Esophagus squamous epithelium (tissue), 5 donors: ENCODE measurements at regions not wholly inside any gene's neighbourhood (a gene's known extent, or its start where the extent isn't known, plus 50 kb on each side); places are given as distances from the start of the nearest gene placed in this dataset.
"Not testable (repeated sequence)": the region's sequence is repeated elsewhere in the genome, so short reads cannot be mapped to it uniquely, and the experiment has no call there.

Experiments used
- DNase-seq: peaks from one replicate; lab custom pipeline; 2025; lab: John Stamatoyannopoulos, UW
- H3K27ac ChIP-seq, 4 donors: fragments of 200-600 bp; sonication (generic); one replicate each; pipeline ENCODE4 v1.5.1; 2016 to 2019; ENCODE audit warnings: mild to moderate bottlenecking in 1 of 4
- H3K27me3 ChIP-seq, 4 donors: fragments of 200-600 bp; sonication (generic); 1 replicate in 3 of 4; 2 replicates in 1 of 4; pipeline versions ENCODE4 v1.5.1 to v1.6.0; 2017 to 2021; ENCODE audit warnings: antibody characterized with exemption in 1 of 4
- H3K36me3 ChIP-seq, 3 donors: fragments of 200-600 bp; sonication (generic); one replicate each; pipeline ENCODE4 v1.5.1; 2016 to 2019
- H3K4me1 ChIP-seq, 3 donors: fragments of 200-600 bp; sonication (generic); one replicate each; pipeline ENCODE4 v1.5.1; 2017 to 2019
- H3K4me3 ChIP-seq, 4 donors: fragments of 200-600 bp; sonication (generic); 1 replicate in 3 of 4; 2 replicates in 1 of 4; pipeline ENCODE4 v1.5.1; 2016 to 2019; ENCODE audit warnings: mild to moderate bottlenecking in 2 of 4, moderate library complexity in 1 of 4
- H3K9me3 ChIP-seq, 3 donors: fragments of 200-600 bp; sonication (generic); one replicate each; pipeline ENCODE4 v1.5.1; 2016 to 2019
- CTCF ChIP-seq, 6 experiments: fragments of 450-650 bp in 4 of 6; fragments of 200-600 bp in 2 of 6; sonication (generic) in 2 of 6; IDR thresholded peaks; one replicate each; pipeline ENCODE4 v1.5.1; 2016 to 2019; ENCODE audit warnings: antibody characterized with exemption in 6 of 6, mild to moderate bottlenecking in 4 of 6, moderate library complexity in 4 of 6
- POLR2A ChIP-seq, 4 donors: fragments of 450-650 bp; IDR thresholded peaks; one replicate each; pipeline ENCODE4 v1.6.1; 2017; ENCODE audit warnings: antibody characterized with exemption in 4 of 4, mild to moderate bottlenecking in 4 of 4, moderate library complexity in 3 of 4
- WGBS, 2 donors: methylation state at CpG; one replicate each; pipeline ENCODE4 v1.1.5; 2018; 5-methylcytosine and 5-hydroxymethylcytosine counted together
- intact Hi-C: fragments of 100-400 bp; cut with DNase I; formaldehyde crosslinking; loops from one replicate; pipeline ENCODE4 v1.15.0; 2022
- donor health status: DM: yes; HTN: yes; CAD: no.

- TF ChIP-seq POLR2A (IDR thresholded peaks at IDR 0.05), result no peak
- TF ChIP-seq CTCF (IDR thresholded peaks at IDR 0.05), result no peak
- Histone ChIP-seq H3K27ac (no peak overlapping the region), H3K27me3 (peaks cover 0 to 6% (median 0%) of the 10 kb centered on the region in 4 donors), H3K4me3 (no peak overlapping the region), H3K9me3 (no peaks in the 10 kb centered on the region), H3K36me3 (no peaks in the 10 kb centered on the region), H3K4me1 (peaks cover 0 to 3% (median 0%) of the 10 kb centered on the region in 3 donors)
- WGBS, 2 donors, result 93 to 100% methylated on average over 3 to 6 of the region's 6 CpGs
- intact Hi-C loops, result no loop called here
- no peak for DNase-seq
Measured at GRCh38 chr15:44861917-44862316, 94.6 kb upstream of the TERB2 start.

- WGBS, 2 donors, result 60 to 63% methylated on average over 1 of the region's 1 CpG
Measured at GRCh38 chr15:44862866-44863265, 93.6 kb upstream of the TERB2 start.

GRCh38 chr15:44868100-44868499 is 88.4 kb upstream of the TERB2 start:
- DNase-seq, H3K27ac ChIP-seq, H3K27me3 ChIP-seq, H3K9me3 ChIP-seq, intact Hi-C loops, H3K4me1 ChIP-seq, H3K4me3 ChIP-seq, H3K36me3 ChIP-seq: not testable (repeated sequence)
- WGBS, 2 donors, result 75 to 86% methylated on average over 1 of the region's 1 CpG

More at GRCh38 chr15:44862866-44863265, 93.6 kb upstream of the TERB2 start:
- H3K27me3 ChIP-seq, H3K4me1 ChIP-seq, DNase-seq, H3K9me3 ChIP-seq, intact Hi-C loops, H3K4me3 ChIP-seq, H3K36me3 ChIP-seq, H3K27ac ChIP-seq: not testable (repeated sequence)

GRCh38 chr15:44870125-44870524 is 86.4 kb upstream of the TERB2 start:
- intact Hi-C loops, H3K4me3 ChIP-seq, H3K36me3 ChIP-seq, DNase-seq, H3K4me1 ChIP-seq, H3K27me3 ChIP-seq, H3K9me3 ChIP-seq, H3K27ac ChIP-seq: not testable (repeated sequence)
- 81 to 83% methylated on average over 4 of the region's 4 CpGs for WGBS, 2 donors

GRCh38 chr15:44873103-44873502 is 83.4 kb upstream of the TERB2 start:
- Histone ChIP-seq H3K4me1 (no peaks in the 10 kb centered on the region), H3K4me3 (no peak overlapping the region), H3K27ac (no peak overlapping the region), H3K9me3 (peaks cover 0 to 35% (median 13%) of the 10 kb centered on the region in 3 donors), H3K36me3 (no peaks in the 10 kb centered on the region), H3K27me3 (no peaks in the 10 kb centered on the region)
- TF ChIP-seq CTCF (IDR thresholded peaks at IDR 0.05) (no peak), POLR2A (IDR thresholded peaks at IDR 0.05) (no peak)
- intact Hi-C loops, result no loop called here
- no peak for DNase-seq
- 72 to 74% methylated on average over 3 of the region's 3 CpGs for WGBS, 2 donors

- H3K27ac ChIP-seq, result no peak overlapping the region
- no peak overlapping the region for H3K4me3 ChIP-seq
- intact Hi-C loops, result no loop called here
- H3K27me3 ChIP-seq, result no peaks in the 10 kb centered on the region
- no peak for DNase-seq
- 75 to 83% methylated on average over 3 of the region's 3 CpGs for whole genome bisulfite sequencing, 2 donors
- no peaks in the 10 kb centered on the region for H3K36me3 ChIP-seq
- no peak for TF ChIP-seq POLR2A (IDR thresholded peaks at IDR 0.05)
- no peak for TF ChIP-seq CTCF (IDR thresholded peaks at IDR 0.05)
- peaks cover 0 to 7% (median 0%) of the 10 kb centered on the region in 3 donors for H3K4me1 ChIP-seq
- H3K9me3 ChIP-seq, result peaks cover 0 to 35% (median 13%) of the 10 kb centered on the region in 3 donors
Measured at GRCh38 chr15:44879066-44879465, 77.4 kb upstream of the TERB2 start.

GRCh38 chr15:44882499-44882968 is 74.0 kb upstream of the TERB2 start:
- WGBS, 2 donors, result 30 to 42% methylated on average over 5 of the region's 5 CpGs
- TF ChIP-seq POLR2A (IDR thresholded peaks at IDR 0.05) (no peak), CTCF (IDR thresholded peaks at IDR 0.05) (no peak)
- intact Hi-C loops, result no loop called here
- DNase-seq, result no peak
- Histone ChIP-seq H3K36me3 (no peaks in the 10 kb centered on the region), H3K27ac (no peak overlapping the region), H3K27me3 (no peaks in the 10 kb centered on the region), H3K4me3 (no peak overlapping the region), H3K9me3 (peaks cover 0 to 6% (median 0%) of the 10 kb centered on the region in 3 donors), H3K4me1 (peaks cover 0 to 7% (median 0%) of the 10 kb centered on the region in 3 donors)
